GDM1 (cell line): ENCODE measurements at regions not wholly inside any gene's neighbourhood (a gene's known extent, or its start where the extent isn't known, plus 50 kb on each side); places are given as distances from the start of the nearest gene placed in this dataset.

Experiments
- DNase-seq: peaks from one replicate; lab custom pipeline; 2025; lab: John Stamatoyannopoulos, UW

DNA sequence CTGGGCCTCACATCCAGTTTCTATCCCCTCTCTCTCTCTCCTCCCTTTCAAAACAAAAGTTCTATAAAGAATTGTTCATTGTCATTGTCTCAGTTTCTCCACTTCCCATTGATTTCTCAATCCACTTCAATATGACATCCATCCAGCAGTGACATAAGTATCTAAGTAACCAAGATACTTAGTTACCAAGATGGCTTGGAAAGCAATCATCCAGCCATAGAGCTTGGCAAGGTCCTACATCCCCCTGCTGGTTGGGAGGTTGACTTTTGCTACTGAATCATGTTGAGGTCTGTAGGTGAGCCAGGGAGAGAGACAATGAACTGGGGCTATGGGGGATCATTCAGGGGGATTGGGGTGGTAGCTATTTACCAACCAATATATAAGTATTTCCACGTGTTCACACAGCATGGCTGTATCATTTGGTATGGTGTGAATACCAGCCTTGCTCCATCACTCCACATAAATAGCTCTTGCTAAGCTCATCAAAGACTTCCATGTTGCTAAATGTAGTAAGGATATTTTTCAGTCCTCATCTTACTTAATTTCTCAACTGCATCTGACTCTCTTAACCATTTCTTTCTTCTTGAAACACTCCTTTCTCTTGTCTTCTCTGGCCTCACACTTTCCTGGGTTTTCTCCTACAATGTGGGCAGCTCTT, 58.8 kb upstream of the NTRK3 start:
- DNase-seq, result no peak

DNA sequence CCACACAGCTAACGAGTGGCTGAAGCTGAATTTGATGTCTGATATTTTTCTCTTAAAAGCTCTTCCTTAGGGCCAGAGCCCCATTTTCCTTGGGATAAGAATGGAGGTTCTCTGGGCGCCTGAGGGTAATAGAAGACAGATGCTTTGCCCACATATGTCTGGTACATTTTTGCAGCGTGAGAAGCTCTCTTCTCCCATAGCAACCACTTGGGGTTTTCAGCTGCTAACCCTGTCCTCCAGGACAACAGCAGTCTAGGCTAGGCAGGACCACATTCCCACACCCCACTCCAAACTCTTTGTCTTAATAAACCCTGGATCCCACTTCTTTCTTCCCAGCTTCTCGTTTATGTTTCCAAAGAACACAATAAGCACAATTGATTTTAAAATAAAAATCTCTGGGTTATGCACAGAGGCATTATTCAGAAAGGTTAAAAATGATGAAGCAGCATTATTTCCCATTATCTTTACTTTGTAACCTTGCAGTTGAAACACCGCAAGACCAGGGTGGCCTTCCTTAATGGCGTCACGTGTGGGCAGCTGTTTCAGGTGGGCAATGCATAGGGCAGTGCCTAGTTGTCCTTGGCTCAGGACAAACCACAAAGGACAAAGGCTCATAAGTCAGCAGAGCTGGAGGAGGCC, 56.5 kb upstream of the NTRK3 start:
- no peak for DNase-seq

DNA sequence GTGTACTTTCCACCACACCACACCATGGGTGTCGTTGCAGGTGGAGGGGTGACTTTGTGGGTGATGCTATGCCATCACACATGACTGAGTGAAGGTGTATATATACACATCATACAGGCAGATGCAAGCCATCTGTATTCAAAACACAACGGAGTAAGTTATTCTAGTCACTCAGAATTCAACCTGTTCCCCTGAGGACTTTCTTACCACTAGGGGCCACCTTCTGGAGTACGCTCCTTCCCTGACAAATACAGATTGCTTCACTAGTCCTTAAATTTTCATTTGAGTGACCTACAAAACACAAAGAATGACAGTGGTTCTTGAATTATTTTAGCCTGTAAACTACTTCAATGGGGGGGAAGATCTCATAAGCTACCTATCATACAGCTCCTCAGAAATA, 52.8 kb upstream of the NTRK3 start:
- no peak for DNase-seq

DNA sequence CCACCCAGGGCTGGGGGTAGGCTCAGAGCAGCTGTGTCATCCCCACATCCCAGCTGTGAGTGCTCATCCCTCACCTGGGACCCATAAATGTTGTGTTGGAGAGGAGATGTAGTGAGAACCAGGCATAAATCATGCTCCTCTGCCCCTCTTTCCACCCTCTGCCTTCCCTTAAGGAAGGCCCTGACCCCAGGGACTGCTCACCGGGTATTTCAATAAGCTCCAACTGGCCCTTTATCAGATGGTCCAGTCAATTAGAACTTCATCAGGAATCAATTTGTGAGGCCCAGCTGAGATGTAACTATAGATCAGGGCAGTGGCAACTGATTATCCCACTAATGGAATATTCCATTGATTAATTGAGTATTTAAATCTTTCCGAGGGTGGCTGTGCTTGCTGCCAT, 50.8 kb upstream of the NTRK3 start:
- no peak for DNase-seq
